GM12878 (cell line): ENCODE measurements at regions not wholly inside any gene's neighbourhood (a gene's known extent, or its start where the extent isn't known, plus 50 kb on each side); places are given as distances from the start of the nearest gene placed in this dataset.

Source experiments
- ATAC-seq: fragments of 200-7000 bp; cut with Tn5 transposase; 3 replicates; pipeline ENCODE4 v1.9.1; 2020; ENCODE audit warnings: mild to moderate bottlenecking, moderate library complexity
- BruUV-seq: library from RNA; stranded (reverse); fragments of 400-500 nt; replicated peaks from 2 replicates; lab custom pipeline; 2021; lab: Mats Ljungman, UMichigan
- CTCF ChIA-PET: fragments of 300-600 bp; sonication (Branson Sonifier 250); formaldehyde crosslinking; extraction: SDS; loops from one replicate; lab custom pipeline; 2021; ENCODE audit warnings: inconsistent platforms; lab: Yijun Ruan, JAX
- POLR2A ChIA-PET: fragments of 350-600 bp; formaldehyde crosslinking; extraction: SDS; loops from one replicate; lab custom pipeline; 2021; ENCODE audit warnings: inconsistent platforms; lab: Charles Lee
- RAD21 ChIA-PET: fragments of 300-600 bp; sonication (Branson Sonifier 250); formaldehyde crosslinking; loops from one replicate; lab custom pipeline; 2023; ENCODE audit warnings: antibody characterized with exemption; ENCODE audit not compliant: unreplicated experiment; lab: Charles Lee
- SMC1A ChIA-PET: fragments of 300-600 bp; sonication (Branson Sonifier 250); formaldehyde crosslinking; loops from one replicate; lab custom pipeline; 2023; ENCODE audit not compliant: unreplicated experiment, uncharacterized antibody; lab: Charles Lee
- DNase-seq: peaks from one replicate; pipeline ENCODE4 v3.0.0-alpha.2; 2011; ENCODE audit warnings: low read depth, low spot score
- FAIRE-seq: peaks from 3 replicates; lab custom pipeline; 2011; peaks lifted over from hg19 to GRCh38; lab: Jason Lieb, UNC
- H2AFZ ChIP-seq: 2 replicates; pipeline ENCODE4 v1.6.0; 2011; ENCODE audit warnings: low read depth, low read length, control low read depth; ENCODE audit not compliant: control insufficient read depth
- H3K27ac ChIP-seq: 2 replicates; pipeline ENCODE4 v1.5.1; 2011; ENCODE audit warnings: control low read depth; ENCODE audit not compliant: control insufficient read depth, insufficient read depth
- H3K27me3 ChIP-seq, 2 experiments: replicated peaks in 1 of 2; 2 replicates each; pipeline versions ENCODE4 v1.6.0 to v1.6.1; 2011; ENCODE audit warnings: low read length in 1 of 2; ENCODE audit not compliant: control insufficient read depth in 2 of 2, insufficient read depth in 2 of 2
- H3K36me3 ChIP-seq, 2 experiments: 2 replicates each; pipeline ENCODE4 v1.5.1; 2011; ENCODE audit warnings: low read length in 1 of 2; ENCODE audit not compliant: control insufficient read depth in 2 of 2, insufficient read depth in 2 of 2
- H3K4me1 ChIP-seq: 2 replicates; pipeline ENCODE4 v1.6.1; 2011; ENCODE audit warnings: mild to moderate bottlenecking, low read length, moderate library complexity, mixed read lengths; ENCODE audit not compliant: control insufficient read depth, insufficient read depth
- H3K4me2 ChIP-seq: 2 replicates; pipeline ENCODE4 v1.6.0; 2011; ENCODE audit warnings: control low read depth; ENCODE audit not compliant: control insufficient read depth, insufficient read depth
- H3K4me3 ChIP-seq: fragments of 200-600 bp; sonication (generic); 2 replicates; pipeline ENCODE4 v1.5.1; 2016
- H3K79me2 ChIP-seq: 2 replicates; pipeline ENCODE4 v1.6.0; 2011; ENCODE audit warnings: low read length; ENCODE audit not compliant: control insufficient read depth, insufficient read depth
- H3K9ac ChIP-seq: 2 replicates; pipeline ENCODE4 v1.8.0; 2011; ENCODE audit warnings: low read length, control low read depth, mixed read lengths; ENCODE audit not compliant: control insufficient read depth, insufficient read depth
- H3K9me3 ChIP-seq: replicated peaks from 3 replicates; pipeline ENCODE4 v1.5.1; 2011; ENCODE audit warnings: mild to moderate bottlenecking, low read length; ENCODE audit not compliant: control insufficient read depth, insufficient read depth
- H4K20me1 ChIP-seq: 2 replicates; pipeline ENCODE4 v1.6.0; 2011; ENCODE audit not compliant: control insufficient read depth, insufficient read depth
- BCL11A ChIP-seq: IDR thresholded peaks from 2 replicates; pipeline ENCODE4 v1.6.1; 2011; ENCODE audit warnings: low read depth, low read length
- RAD21 ChIP-seq: IDR thresholded peaks from 2 replicates; pipeline ENCODE4 v1.6.1; 2011; ENCODE audit warnings: mild to moderate bottlenecking, low read depth, low read length, moderate library complexity; ENCODE audit not compliant: insufficient read depth
- RFX5 ChIP-seq: IDR thresholded peaks from 2 replicates; pipeline ENCODE4 v1.6.1; 2011; ENCODE audit warnings: low read depth, low read length, improper control_type of control experiment
- WGBS: methylation state at CpG from one replicate; pipeline ENCODE4 v1.1.6; 2016; ENCODE audit warnings: low lambda C conversion rate; ENCODE audit not compliant: insufficient replicate concordance, insufficient coverage; ENCODE audit errors: missing lambda C conversion rate; 5-methylcytosine and 5-hydroxymethylcytosine counted together
- in situ Hi-C: fragments of 300-500 bp; cut with MboI; formaldehyde crosslinking; loops from 9 replicates; pipeline ENCODE4 v1.14.3; 2018; ENCODE audit warnings: mixed read lengths
- intact Hi-C: fragments of 100-400 bp; cut with micrococcal nuclease; formaldehyde crosslinking; loops from one replicate; pipeline ENCODE4 v1.14.2; 2022; ENCODE audit not compliant: unreplicated experiment
- TF ChIP-seq, protein P1 (sequence below): IDR thresholded peaks from 2 replicates; pipeline ENCODE4 v1.6.1; 2012; ENCODE audit warnings: mild to moderate bottlenecking, low read depth, low read length

DNA sequence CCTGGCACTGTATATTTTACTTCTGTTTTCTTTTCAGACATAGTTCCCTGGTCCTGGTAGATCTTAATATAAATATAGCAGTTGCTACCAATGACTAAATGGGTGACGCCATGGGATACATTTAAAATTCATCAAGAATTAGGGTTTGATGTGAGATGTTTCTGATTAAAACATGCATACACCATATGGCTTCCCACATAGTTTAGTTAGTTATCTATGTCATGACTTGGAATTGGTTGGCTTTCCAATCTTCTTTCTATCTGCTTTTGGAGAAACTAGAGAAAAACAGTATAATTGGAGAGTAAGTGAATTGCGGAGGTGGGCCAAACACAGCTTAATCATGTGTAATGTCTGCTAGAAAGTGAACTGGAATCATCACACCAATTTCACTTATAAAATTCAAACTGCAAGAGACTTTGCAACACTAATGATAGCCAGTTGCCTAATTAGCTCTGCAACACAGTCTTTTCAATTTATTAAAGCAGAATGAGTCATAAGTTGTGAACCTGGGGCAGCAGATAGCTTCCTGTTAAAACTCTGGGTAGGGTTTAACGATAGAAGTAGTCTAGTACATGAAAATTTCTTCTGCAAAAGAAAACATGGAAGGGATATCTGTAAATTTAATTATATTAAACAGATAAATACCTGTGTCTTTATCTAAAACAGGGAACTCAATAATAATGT lies 295.2 kb downstream of the SLC16A7 start:
- 19% methylated on average over 3 of the region's 3 CpGs for WGBS
- intact Hi-C loops = no loop called here
- no peaks in the 10 kb centered on the region for H4K20me1 ChIP-seq
- FAIRE-seq (no peak), ATAC-seq (no peak)
- in situ Hi-C loops = no loop called here
- SMC1A ChIA-PET = no interaction called here
- no peaks in the 10 kb centered on the region for H3K27me3 ChIP-seq
- H3K4me2 ChIP-seq = no peak overlapping the region
- H3K4me1 ChIP-seq = no peaks in the 10 kb centered on the region
- no peak for TF ChIP-seq RAD21
- TF ChIP-seq BCL11A = no peak
- no peak for TF ChIP-seq RFX5
- TF ChIP-seq, protein P1, sequence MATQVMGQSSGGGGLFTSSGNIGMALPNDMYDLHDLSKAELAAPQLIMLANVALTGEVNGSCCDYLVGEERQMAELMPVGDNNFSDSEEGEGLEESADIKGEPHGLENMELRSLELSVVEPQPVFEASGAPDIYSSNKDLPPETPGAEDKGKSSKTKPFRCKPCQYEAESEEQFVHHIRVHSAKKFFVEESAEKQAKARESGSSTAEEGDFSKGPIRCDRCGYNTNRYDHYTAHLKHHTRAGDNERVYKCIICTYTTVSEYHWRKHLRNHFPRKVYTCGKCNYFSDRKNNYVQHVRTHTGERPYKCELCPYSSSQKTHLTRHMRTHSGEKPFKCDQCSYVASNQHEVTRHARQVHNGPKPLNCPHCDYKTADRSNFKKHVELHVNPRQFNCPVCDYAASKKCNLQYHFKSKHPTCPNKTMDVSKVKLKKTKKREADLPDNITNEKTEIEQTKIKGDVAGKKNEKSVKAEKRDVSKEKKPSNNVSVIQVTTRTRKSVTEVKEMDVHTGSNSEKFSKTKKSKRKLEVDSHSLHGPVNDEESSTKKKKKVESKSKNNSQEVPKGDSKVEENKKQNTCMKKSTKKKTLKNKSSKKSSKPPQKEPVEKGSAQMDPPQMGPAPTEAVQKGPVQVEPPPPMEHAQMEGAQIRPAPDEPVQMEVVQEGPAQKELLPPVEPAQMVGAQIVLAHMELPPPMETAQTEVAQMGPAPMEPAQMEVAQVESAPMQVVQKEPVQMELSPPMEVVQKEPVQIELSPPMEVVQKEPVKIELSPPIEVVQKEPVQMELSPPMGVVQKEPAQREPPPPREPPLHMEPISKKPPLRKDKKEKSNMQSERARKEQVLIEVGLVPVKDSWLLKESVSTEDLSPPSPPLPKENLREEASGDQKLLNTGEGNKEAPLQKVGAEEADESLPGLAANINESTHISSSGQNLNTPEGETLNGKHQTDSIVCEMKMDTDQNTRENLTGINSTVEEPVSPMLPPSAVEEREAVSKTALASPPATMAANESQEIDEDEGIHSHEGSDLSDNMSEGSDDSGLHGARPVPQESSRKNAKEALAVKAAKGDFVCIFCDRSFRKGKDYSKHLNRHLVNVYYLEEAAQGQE = no peak
- TF ChIP-seq, all 136 proteins: peak for 0
- RAD21 ChIA-PET = no interaction called here
- Histone ChIP-seq H3K9me3 (no peaks in the 10 kb centered on the region), H2AFZ (no peak overlapping the region), H3K4me3 (no peak overlapping the region), H3K27ac (no peak overlapping the region), H3K36me3 (no peaks in the 10 kb centered on the region), H3K9ac (no peak overlapping the region), H3K79me2 (no peaks in the 10 kb centered on the region)
- CTCF ChIA-PET = no interaction called here
- POLR2A ChIA-PET = no interaction called here
- no TSS peak for BruUV-seq
- DNase-seq = no peak
